ENCODE measurements at regions not wholly inside any gene's neighbourhood (a gene's known extent, or its start where the extent isn't known, plus 50 kb on each side); places are given as distances from the start of the nearest gene placed in this dataset.

GRCh38 chr2:18790509-18791171 lies 201.3 kb upstream of the NT5C1B start:
- intact Hi-C loops (cut with DNase I) = no loop called here
- Histone ChIP-seq H3K27me3 (no peaks in the 10 kb centered on the region), H3K36me3 (no peaks in the 10 kb centered on the region), H3K4me1 (no peaks in the 10 kb centered on the region), H3K27ac (no peak overlapping the region), H3K9me3 (no peaks in the 10 kb centered on the region), H3K4me3 (no peak overlapping the region)
- TF ChIP-seq, protein P1, sequence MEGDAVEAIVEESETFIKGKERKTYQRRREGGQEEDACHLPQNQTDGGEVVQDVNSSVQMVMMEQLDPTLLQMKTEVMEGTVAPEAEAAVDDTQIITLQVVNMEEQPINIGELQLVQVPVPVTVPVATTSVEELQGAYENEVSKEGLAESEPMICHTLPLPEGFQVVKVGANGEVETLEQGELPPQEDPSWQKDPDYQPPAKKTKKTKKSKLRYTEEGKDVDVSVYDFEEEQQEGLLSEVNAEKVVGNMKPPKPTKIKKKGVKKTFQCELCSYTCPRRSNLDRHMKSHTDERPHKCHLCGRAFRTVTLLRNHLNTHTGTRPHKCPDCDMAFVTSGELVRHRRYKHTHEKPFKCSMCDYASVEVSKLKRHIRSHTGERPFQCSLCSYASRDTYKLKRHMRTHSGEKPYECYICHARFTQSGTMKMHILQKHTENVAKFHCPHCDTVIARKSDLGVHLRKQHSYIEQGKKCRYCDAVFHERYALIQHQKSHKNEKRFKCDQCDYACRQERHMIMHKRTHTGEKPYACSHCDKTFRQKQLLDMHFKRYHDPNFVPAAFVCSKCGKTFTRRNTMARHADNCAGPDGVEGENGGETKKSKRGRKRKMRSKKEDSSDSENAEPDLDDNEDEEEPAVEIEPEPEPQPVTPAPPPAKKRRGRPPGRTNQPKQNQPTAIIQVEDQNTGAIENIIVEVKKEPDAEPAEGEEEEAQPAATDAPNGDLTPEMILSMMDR (IDR thresholded peaks at IDR 0.05) = no peak
- DNase-seq (ENCODE audit: low spot score in 2 of 2) = no peak

GRCh38 chr2:18788592-18788991 lies 199.2 kb upstream of the NT5C1B start:
- intact Hi-C loops (cut with DNase I) = no loop called here
- Histone ChIP-seq H3K27me3 (no peaks in the 10 kb centered on the region), H3K9me3 (peaks cover 0 to 4% of the 10 kb centered on the region in 2 donors), H3K36me3 (no peaks in the 10 kb centered on the region), H3K4me3 (no peak overlapping the region), H3K27ac (no peak overlapping the region), H3K4me1 (no peaks in the 10 kb centered on the region)
- TF ChIP-seq, protein P1 (IDR thresholded peaks at IDR 0.05) = no peak
- DNase-seq (ENCODE audit: low spot score in 2 of 2) = no peak

GRCh38 chr2:18787726-18788125 lies 198.4 kb upstream of the NT5C1B start:
- Histone ChIP-seq H3K4me3 (no peak overlapping the region), H3K36me3 (no peaks in the 10 kb centered on the region), H3K27ac (no peak overlapping the region), H3K9me3 (peaks cover 0 to 4% of the 10 kb centered on the region in 2 donors), H3K27me3 (no peaks in the 10 kb centered on the region), H3K4me1 (no peaks in the 10 kb centered on the region)
- no peak for DNase-seq (ENCODE audit: low spot score in 2 of 2)
- TF ChIP-seq, protein P1 (IDR thresholded peaks at IDR 0.05) = no peak
- intact Hi-C loops (cut with DNase I) = no loop called here

- Histone ChIP-seq H3K4me1 (no peaks in the 10 kb centered on the region), H3K4me3 (no peak overlapping the region), H3K27me3 (no peaks in the 10 kb centered on the region), H3K27ac (no peak overlapping the region), H3K9me3 (peaks cover 0 to 4% of the 10 kb centered on the region in 2 donors), H3K36me3 (no peaks in the 10 kb centered on the region)
- TF ChIP-seq, protein P1 (IDR thresholded peaks at IDR 0.05) = no peak
- DNase-seq (ENCODE audit: low spot score in 2 of 2) = no peak
- intact Hi-C loops (cut with DNase I) = no loop called here
These were observed 194.9 kb upstream of the NT5C1B start for GRCh38 chr2:18784245-18784644.

GRCh38 chr2:18781541-18782280 lies 192.3 kb upstream of the NT5C1B start:
- Histone ChIP-seq H3K4me1 (no peaks in the 10 kb centered on the region), H3K27me3 (no peaks in the 10 kb centered on the region), H3K27ac (no peak overlapping the region), H3K4me3 (no peak overlapping the region), H3K9me3 (peaks cover 0 to 4% of the 10 kb centered on the region in 2 donors), H3K36me3 (no peaks in the 10 kb centered on the region)
- TF ChIP-seq, protein P1 (IDR thresholded peaks at IDR 0.05) = no peak
- DNase-seq (ENCODE audit: low spot score in 2 of 2) = no peak
- intact Hi-C loops (cut with DNase I) = no loop called here
